GM12878 (cell line): ENCODE measurements at regions not wholly inside any gene's neighbourhood (a gene's known extent, or its start where the extent isn't known, plus 50 kb on each side); places are given as distances from the start of the nearest gene placed in this dataset.

Experiments
- ATAC-seq: fragments of 200-7000 bp; cut with Tn5 transposase; 3 replicates; pipeline ENCODE4 v1.9.1; 2020; ENCODE audit warnings: mild to moderate bottlenecking, moderate library complexity
- BruUV-seq: library from RNA; stranded (reverse); fragments of 400-500 nt; replicated peaks from 2 replicates; lab custom pipeline; 2021; lab: Mats Ljungman, UMichigan
- CTCF ChIA-PET: fragments of 300-600 bp; sonication (Branson Sonifier 250); formaldehyde crosslinking; extraction: SDS; loops from one replicate; lab custom pipeline; 2021; ENCODE audit warnings: inconsistent platforms; lab: Yijun Ruan, JAX
- POLR2A ChIA-PET: fragments of 350-600 bp; formaldehyde crosslinking; extraction: SDS; loops from one replicate; lab custom pipeline; 2021; ENCODE audit warnings: inconsistent platforms; lab: Charles Lee
- RAD21 ChIA-PET: fragments of 300-600 bp; sonication (Branson Sonifier 250); formaldehyde crosslinking; loops from one replicate; lab custom pipeline; 2023; ENCODE audit warnings: antibody characterized with exemption; ENCODE audit not compliant: unreplicated experiment; lab: Charles Lee
- SMC1A ChIA-PET: fragments of 300-600 bp; sonication (Branson Sonifier 250); formaldehyde crosslinking; loops from one replicate; lab custom pipeline; 2023; ENCODE audit not compliant: unreplicated experiment, uncharacterized antibody; lab: Charles Lee
- DNase-seq: peaks from one replicate; pipeline ENCODE4 v3.0.0-alpha.2; 2011; ENCODE audit warnings: low read depth, low spot score
- FAIRE-seq: peaks from 3 replicates; lab custom pipeline; 2011; peaks lifted over from hg19 to GRCh38; lab: Jason Lieb, UNC
- H2AFZ ChIP-seq: 2 replicates; pipeline ENCODE4 v1.6.0; 2011; ENCODE audit warnings: low read depth, low read length, control low read depth; ENCODE audit not compliant: control insufficient read depth
- H3K27ac ChIP-seq: 2 replicates; pipeline ENCODE4 v1.5.1; 2011; ENCODE audit warnings: control low read depth; ENCODE audit not compliant: control insufficient read depth, insufficient read depth
- H3K27me3 ChIP-seq, 2 experiments: replicated peaks in 1 of 2; 2 replicates each; pipeline versions ENCODE4 v1.6.0 to v1.6.1; 2011; ENCODE audit warnings: low read length in 1 of 2; ENCODE audit not compliant: control insufficient read depth in 2 of 2, insufficient read depth in 2 of 2
- H3K36me3 ChIP-seq, 2 experiments: 2 replicates each; pipeline ENCODE4 v1.5.1; 2011; ENCODE audit warnings: low read length in 1 of 2; ENCODE audit not compliant: control insufficient read depth in 2 of 2, insufficient read depth in 2 of 2
- H3K4me1 ChIP-seq: 2 replicates; pipeline ENCODE4 v1.6.1; 2011; ENCODE audit warnings: mild to moderate bottlenecking, low read length, moderate library complexity, mixed read lengths; ENCODE audit not compliant: control insufficient read depth, insufficient read depth
- H3K4me2 ChIP-seq: 2 replicates; pipeline ENCODE4 v1.6.0; 2011; ENCODE audit warnings: control low read depth; ENCODE audit not compliant: control insufficient read depth, insufficient read depth
- H3K4me3 ChIP-seq: fragments of 200-600 bp; sonication (generic); 2 replicates; pipeline ENCODE4 v1.5.1; 2016
- H3K79me2 ChIP-seq: 2 replicates; pipeline ENCODE4 v1.6.0; 2011; ENCODE audit warnings: low read length; ENCODE audit not compliant: control insufficient read depth, insufficient read depth
- H3K9ac ChIP-seq: 2 replicates; pipeline ENCODE4 v1.8.0; 2011; ENCODE audit warnings: low read length, control low read depth, mixed read lengths; ENCODE audit not compliant: control insufficient read depth, insufficient read depth
- H3K9me3 ChIP-seq: replicated peaks from 3 replicates; pipeline ENCODE4 v1.5.1; 2011; ENCODE audit warnings: mild to moderate bottlenecking, low read length; ENCODE audit not compliant: control insufficient read depth, insufficient read depth
- H4K20me1 ChIP-seq: 2 replicates; pipeline ENCODE4 v1.6.0; 2011; ENCODE audit not compliant: control insufficient read depth, insufficient read depth
- BRCA1 ChIP-seq: IDR thresholded peaks from 2 replicates; pipeline ENCODE4 v1.6.1; 2011; ENCODE audit warnings: low read depth, low read length, improper control_type of control experiment
- DPF2 ChIP-seq: fragments of 450-650 bp; IDR thresholded peaks from 2 replicates; pipeline ENCODE4 v1.6.1; 2017; ENCODE audit warnings: mild to moderate bottlenecking
- EZH2 ChIP-seq: IDR thresholded peaks from 2 replicates; pipeline ENCODE4 v1.6.1; 2012; ENCODE audit warnings: low read depth, mild to moderate bottlenecking, control low read depth, inconsistent platforms, low read length, borderline replicate concordance; ENCODE audit not compliant: control insufficient read depth
- IKZF1 ChIP-seq: fragments of 450-650 bp; conservative IDR thresholded peaks from 2 replicates; pipeline ENCODE4 v1.6.1; 2017; ENCODE audit warnings: antibody characterized with exemption, mild to moderate bottlenecking
- NFYA ChIP-seq: IDR thresholded peaks from 2 replicates; pipeline ENCODE4 v1.6.1; 2011; ENCODE audit warnings: low read depth, mild to moderate bottlenecking, low read length, improper control_type of control experiment, borderline replicate concordance
- NR2C1 ChIP-seq: fragments of 450-650 bp; IDR thresholded peaks from 2 replicates; pipeline ENCODE4 v1.6.1; 2017; ENCODE audit warnings: antibody characterized with exemption, mild to moderate bottlenecking, moderate library complexity
- NR2C2 ChIP-seq: IDR thresholded peaks from 2 replicates; pipeline ENCODE4 v1.6.1; 2011; ENCODE audit warnings: borderline replicate concordance, low read depth; ENCODE audit not compliant: control insufficient read depth, insufficient read length
- NR2F1 ChIP-seq: fragments of 450-650 bp; conservative IDR thresholded peaks from 2 replicates; pipeline ENCODE4 v1.6.1; 2017; ENCODE audit warnings: mild to moderate bottlenecking
- RBBP5 ChIP-seq: fragments of 200-600 bp; sonication (generic); conservative IDR thresholded peaks from 2 replicates; pipeline ENCODE4 v1.6.1; 2016
- TAF1 ChIP-seq: IDR thresholded peaks from 2 replicates; pipeline ENCODE4 v1.6.1; 2011; ENCODE audit warnings: mild to moderate bottlenecking, low read depth, low read length, borderline replicate concordance
- ZNF24 ChIP-seq: fragments of 450-650 bp; IDR thresholded peaks from 2 replicates; pipeline ENCODE4 v1.6.1; 2017; ENCODE audit warnings: antibody characterized with exemption, mild to moderate bottlenecking
- ZZZ3 ChIP-seq: IDR thresholded peaks from 2 replicates; pipeline ENCODE4 v1.6.1; 2011; ENCODE audit warnings: low read depth; ENCODE audit not compliant: control insufficient read depth, insufficient read length
- WGBS: methylation state at CpG from one replicate; pipeline ENCODE4 v1.1.6; 2016; ENCODE audit warnings: low lambda C conversion rate; ENCODE audit not compliant: insufficient replicate concordance, insufficient coverage; ENCODE audit errors: missing lambda C conversion rate; 5-methylcytosine and 5-hydroxymethylcytosine counted together
- in situ Hi-C: fragments of 300-500 bp; cut with MboI; formaldehyde crosslinking; loops from 9 replicates; pipeline ENCODE4 v1.14.3; 2018; ENCODE audit warnings: mixed read lengths
- intact Hi-C: fragments of 100-400 bp; cut with micrococcal nuclease; formaldehyde crosslinking; loops from one replicate; pipeline ENCODE4 v1.14.2; 2022; ENCODE audit not compliant: unreplicated experiment
- TF ChIP-seq, protein P1 (sequence below): fragments of 450-650 bp; IDR thresholded peaks from 2 replicates; pipeline ENCODE4 v1.6.1; 2017; ENCODE audit warnings: antibody characterized with exemption, mild to moderate bottlenecking, moderate library complexity
- TF ChIP-seq, protein P2 (sequence below), 3 experiments: IDR thresholded peaks in 2 of 3; conservative IDR thresholded peaks in 1 of 3; 2 replicates each; pipeline ENCODE4 v1.5.1; 2011; ENCODE audit warnings: low read depth in 3 of 3, low read length in 3 of 3, mild to moderate bottlenecking in 3 of 3, control low read depth in 2 of 3, moderate library complexity in 2 of 3, inconsistent platforms in 1 of 3, mixed read lengths in 1 of 3; ENCODE audit not compliant: control insufficient read depth in 2 of 3, insufficient read depth in 1 of 3; ENCODE audit errors: extremely low read depth in 1 of 3
- TF ChIP-seq, protein P3 (sequence below): fragments of 450-650 bp; IDR thresholded peaks from 2 replicates; pipeline ENCODE4 v1.6.1; 2017; ENCODE audit warnings: mild to moderate bottlenecking, low read depth, inconsistent platforms; ENCODE audit not compliant: poor library complexity, severe bottlenecking

- Histone ChIP-seq H3K9me3 (no peaks in the 10 kb centered on the region), H3K4me2 (no peak overlapping the region), H3K4me1 (no peaks in the 10 kb centered on the region), H4K20me1 (no peaks in the 10 kb centered on the region), H3K4me3 (no peak overlapping the region), H3K27me3 (no peaks in the 10 kb centered on the region; a peak in 1 of 4 replicates), H3K9ac (no peak overlapping the region), H2AFZ (no peak overlapping the region), H3K36me3 (no peaks in the 10 kb centered on the region), H3K79me2 (no peaks in the 10 kb centered on the region), H3K27ac (no peak overlapping the region)
- ChIA-PET RAD21 (no interaction called here), CTCF (interaction anchor here (1.5 kb wide), 1 partner anchor 16 kb away, joined by 3 read pairs; no protein-coding TSS in a partner anchor), POLR2A (no interaction called here), SMC1A (no interaction called here)
- BruUV-seq = no TSS peak
- ATAC-seq (no peak), DNase-seq (no peak), FAIRE-seq (no peak)
- intact Hi-C loops (no loop called here), in situ Hi-C loops (no loop called here)
- 13% methylated on average over 4 of the region's 4 CpGs for WGBS
- TF ChIP-seq NR2C2 = no peak
- no peak for TF ChIP-seq NR2F1
- TF ChIP-seq ZZZ3 = no peak
- TF ChIP-seq, protein P1, sequence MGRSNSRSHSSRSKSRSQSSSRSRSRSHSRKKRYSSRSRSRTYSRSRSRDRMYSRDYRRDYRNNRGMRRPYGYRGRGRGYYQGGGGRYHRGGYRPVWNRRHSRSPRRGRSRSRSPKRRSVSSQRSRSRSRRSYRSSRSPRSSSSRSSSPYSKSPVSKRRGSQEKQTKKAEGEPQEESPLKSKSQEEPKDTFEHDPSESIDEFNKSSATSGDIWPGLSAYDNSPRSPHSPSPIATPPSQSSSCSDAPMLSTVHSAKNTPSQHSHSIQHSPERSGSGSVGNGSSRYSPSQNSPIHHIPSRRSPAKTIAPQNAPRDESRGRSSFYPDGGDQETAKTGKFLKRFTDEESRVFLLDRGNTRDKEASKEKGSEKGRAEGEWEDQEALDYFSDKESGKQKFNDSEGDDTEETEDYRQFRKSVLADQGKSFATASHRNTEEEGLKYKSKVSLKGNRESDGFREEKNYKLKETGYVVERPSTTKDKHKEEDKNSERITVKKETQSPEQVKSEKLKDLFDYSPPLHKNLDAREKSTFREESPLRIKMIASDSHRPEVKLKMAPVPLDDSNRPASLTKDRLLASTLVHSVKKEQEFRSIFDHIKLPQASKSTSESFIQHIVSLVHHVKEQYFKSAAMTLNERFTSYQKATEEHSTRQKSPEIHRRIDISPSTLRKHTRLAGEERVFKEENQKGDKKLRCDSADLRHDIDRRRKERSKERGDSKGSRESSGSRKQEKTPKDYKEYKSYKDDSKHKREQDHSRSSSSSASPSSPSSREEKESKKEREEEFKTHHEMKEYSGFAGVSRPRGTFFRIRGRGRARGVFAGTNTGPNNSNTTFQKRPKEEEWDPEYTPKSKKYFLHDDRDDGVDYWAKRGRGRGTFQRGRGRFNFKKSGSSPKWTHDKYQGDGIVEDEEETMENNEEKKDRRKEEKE = no peak
- TF ChIP-seq TAF1 = no peak
- TF ChIP-seq, protein P2, sequence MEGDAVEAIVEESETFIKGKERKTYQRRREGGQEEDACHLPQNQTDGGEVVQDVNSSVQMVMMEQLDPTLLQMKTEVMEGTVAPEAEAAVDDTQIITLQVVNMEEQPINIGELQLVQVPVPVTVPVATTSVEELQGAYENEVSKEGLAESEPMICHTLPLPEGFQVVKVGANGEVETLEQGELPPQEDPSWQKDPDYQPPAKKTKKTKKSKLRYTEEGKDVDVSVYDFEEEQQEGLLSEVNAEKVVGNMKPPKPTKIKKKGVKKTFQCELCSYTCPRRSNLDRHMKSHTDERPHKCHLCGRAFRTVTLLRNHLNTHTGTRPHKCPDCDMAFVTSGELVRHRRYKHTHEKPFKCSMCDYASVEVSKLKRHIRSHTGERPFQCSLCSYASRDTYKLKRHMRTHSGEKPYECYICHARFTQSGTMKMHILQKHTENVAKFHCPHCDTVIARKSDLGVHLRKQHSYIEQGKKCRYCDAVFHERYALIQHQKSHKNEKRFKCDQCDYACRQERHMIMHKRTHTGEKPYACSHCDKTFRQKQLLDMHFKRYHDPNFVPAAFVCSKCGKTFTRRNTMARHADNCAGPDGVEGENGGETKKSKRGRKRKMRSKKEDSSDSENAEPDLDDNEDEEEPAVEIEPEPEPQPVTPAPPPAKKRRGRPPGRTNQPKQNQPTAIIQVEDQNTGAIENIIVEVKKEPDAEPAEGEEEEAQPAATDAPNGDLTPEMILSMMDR (IDR thresholded peaks at IDR 0.05 in 2 of 3, conservative IDR thresholded peaks at IDR 0.05 in 1 of 3; ENCODE audit: control insufficient read depth in 2 of 3, extremely low read depth in 1 of 3, insufficient read depth in 1 of 3, low read depth in 3 of 3, low read length in 3 of 3) = no peak
- no peak for TF ChIP-seq BRCA1
- no peak for TF ChIP-seq IKZF1
- TF ChIP-seq RBBP5 = no peak
- no peak for TF ChIP-seq DPF2
- no peak for TF ChIP-seq NFYA
- no peak for TF ChIP-seq ZNF24
- no peak for TF ChIP-seq EZH2
- no peak for TF ChIP-seq NR2C1
- TF ChIP-seq, protein P3, sequence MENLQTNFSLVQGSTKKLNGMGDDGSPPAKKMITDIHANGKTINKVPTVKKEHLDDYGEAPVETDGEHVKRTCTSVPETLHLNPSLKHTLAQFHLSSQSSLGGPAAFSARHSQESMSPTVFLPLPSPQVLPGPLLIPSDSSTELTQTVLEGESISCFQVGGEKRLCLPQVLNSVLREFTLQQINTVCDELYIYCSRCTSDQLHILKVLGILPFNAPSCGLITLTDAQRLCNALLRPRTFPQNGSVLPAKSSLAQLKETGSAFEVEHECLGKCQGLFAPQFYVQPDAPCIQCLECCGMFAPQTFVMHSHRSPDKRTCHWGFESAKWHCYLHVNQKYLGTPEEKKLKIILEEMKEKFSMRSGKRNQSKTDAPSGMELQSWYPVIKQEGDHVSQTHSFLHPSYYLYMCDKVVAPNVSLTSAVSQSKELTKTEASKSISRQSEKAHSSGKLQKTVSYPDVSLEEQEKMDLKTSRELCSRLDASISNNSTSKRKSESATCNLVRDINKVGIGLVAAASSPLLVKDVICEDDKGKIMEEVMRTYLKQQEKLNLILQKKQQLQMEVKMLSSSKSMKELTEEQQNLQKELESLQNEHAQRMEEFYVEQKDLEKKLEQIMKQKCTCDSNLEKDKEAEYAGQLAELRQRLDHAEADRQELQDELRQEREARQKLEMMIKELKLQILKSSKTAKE = no peak
Measured at GRCh38 chr17:63066158-63066813, 100.3 kb downstream of the TANC2 start.
